ENCODE measurements at regions not wholly inside any gene's neighbourhood (a gene's known extent, or its start where the extent isn't known, plus 50 kb on each side); places are given as distances from the start of the nearest gene placed in this dataset.

- no peak for TF ChIP-seq SPI1 (IDR thresholded peaks at IDR 0.05; ENCODE audit: borderline replicate concordance, insufficient read depth, low read depth, low read length)
- TF ChIP-seq, protein P1, sequence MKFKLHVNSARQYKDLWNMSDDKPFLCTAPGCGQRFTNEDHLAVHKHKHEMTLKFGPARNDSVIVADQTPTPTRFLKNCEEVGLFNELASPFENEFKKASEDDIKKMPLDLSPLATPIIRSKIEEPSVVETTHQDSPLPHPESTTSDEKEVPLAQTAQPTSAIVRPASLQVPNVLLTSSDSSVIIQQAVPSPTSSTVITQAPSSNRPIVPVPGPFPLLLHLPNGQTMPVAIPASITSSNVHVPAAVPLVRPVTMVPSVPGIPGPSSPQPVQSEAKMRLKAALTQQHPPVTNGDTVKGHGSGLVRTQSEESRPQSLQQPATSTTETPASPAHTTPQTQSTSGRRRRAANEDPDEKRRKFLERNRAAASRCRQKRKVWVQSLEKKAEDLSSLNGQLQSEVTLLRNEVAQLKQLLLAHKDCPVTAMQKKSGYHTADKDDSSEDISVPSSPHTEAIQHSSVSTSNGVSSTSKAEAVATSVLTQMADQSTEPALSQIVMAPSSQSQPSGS (IDR thresholded peaks at IDR 0.05; ENCODE audit: low read length), result no peak
- no peak for TF ChIP-seq TCF3 (IDR thresholded peaks at IDR 0.05; ENCODE audit: borderline replicate concordance, insufficient read depth, low read depth, low read length)
- no peak for TF ChIP-seq ZNF217 (IDR thresholded peaks at IDR 0.05)
- Histone ChIP-seq H3K27ac (ENCODE audit: control insufficient read depth, insufficient read depth) (no peak overlapping the region), H3K27me3 (replicated peaks in 1 of 2; ENCODE audit: control insufficient read depth in 2 of 2, insufficient read depth in 2 of 2, low read length in 1 of 2) (no peaks in the 10 kb centered on the region), H3K4me1 (ENCODE audit: control insufficient read depth, insufficient read depth, low read length) (no peaks in the 10 kb centered on the region), H2AFZ (ENCODE audit: control insufficient read depth, low read depth, low read length) (no peak overlapping the region), H3K9ac (ENCODE audit: control insufficient read depth, insufficient read depth, low read length) (no peak overlapping the region), H3K9me3 (replicated peaks; ENCODE audit: control insufficient read depth, insufficient read depth, low read length) (no peaks in the 10 kb centered on the region), H3K4me2 (ENCODE audit: control insufficient read depth, insufficient read depth) (no peak overlapping the region), H4K20me1 (ENCODE audit: control insufficient read depth, insufficient read depth) (no peaks in the 10 kb centered on the region), H3K79me2 (ENCODE audit: control insufficient read depth, insufficient read depth, low read length) (no peaks in the 10 kb centered on the region), H3K4me3 (no peak overlapping the region), H3K36me3 (ENCODE audit: control insufficient read depth in 2 of 2, insufficient read depth in 2 of 2, low read length in 1 of 2) (no peaks in the 10 kb centered on the region)
- DNase-seq (ENCODE audit: low read depth, low spot score) (no peak), FAIRE-seq (no peak), ATAC-seq (no peak)
- CTCF ChIA-PET, result no interaction called here
- SMC1A ChIA-PET (ENCODE audit: uncharacterized antibody, unreplicated experiment), result no interaction called here
- 0% methylated on average over 1 of the region's 1 CpG for WGBS (ENCODE audit: insufficient coverage, insufficient replicate concordance, low lambda C conversion rate, missing lambda C conversion rate)
- in situ Hi-C loops (cut with MboI) (no loop called here), intact Hi-C loops (cut with micrococcal nuclease; ENCODE audit: unreplicated experiment) (no loop called here)
- RAD21 ChIA-PET (ENCODE audit: unreplicated experiment), result no interaction called here
- POLR2A ChIA-PET, result no interaction called here
- BruUV-seq (replicated peaks), result no TSS peak
These were observed 119.5 kb upstream of the PLCXD3 start for GRCh38 chr5:41629897-41630296.

- H3K9ac ChIP-seq (ENCODE audit: control insufficient read depth, insufficient read depth, low read length), result no peak overlapping the region
- H3K27ac ChIP-seq (ENCODE audit: control insufficient read depth, insufficient read depth), result no peak overlapping the region
- ATAC-seq (no peak), FAIRE-seq (no peak), DNase-seq (ENCODE audit: low read depth, low spot score) (no peak)
- no peaks in the 10 kb centered on the region for H3K27me3 ChIP-seq (replicated peaks in 1 of 2; ENCODE audit: control insufficient read depth in 2 of 2, insufficient read depth in 2 of 2, low read length in 1 of 2)
- no peaks in the 10 kb centered on the region for H4K20me1 ChIP-seq (ENCODE audit: control insufficient read depth, insufficient read depth)
- ChIA-PET SMC1A (ENCODE audit: uncharacterized antibody, unreplicated experiment) (no interaction called here), RAD21 (ENCODE audit: unreplicated experiment) (no interaction called here), CTCF (no interaction called here), POLR2A (no interaction called here)
- no peak overlapping the region for H3K4me3 ChIP-seq
- no peaks in the 10 kb centered on the region for H3K79me2 ChIP-seq (ENCODE audit: control insufficient read depth, insufficient read depth, low read length)
- H3K36me3 ChIP-seq (ENCODE audit: control insufficient read depth in 2 of 2, insufficient read depth in 2 of 2, low read length in 1 of 2), result no peaks in the 10 kb centered on the region
- no peaks in the 10 kb centered on the region for H3K4me1 ChIP-seq (ENCODE audit: control insufficient read depth, insufficient read depth, low read length)
- BruUV-seq (replicated peaks), result no TSS peak
- in situ Hi-C loops (cut with MboI), result no loop called here
- H3K4me2 ChIP-seq (ENCODE audit: control insufficient read depth, insufficient read depth), result no peak overlapping the region
- no peak overlapping the region for H2AFZ ChIP-seq (ENCODE audit: control insufficient read depth, low read depth, low read length)
- H3K9me3 ChIP-seq (replicated peaks; ENCODE audit: control insufficient read depth, insufficient read depth, low read length), result no peaks in the 10 kb centered on the region
- intact Hi-C loops (cut with micrococcal nuclease; ENCODE audit: unreplicated experiment), result no loop called here
- TF ChIP-seq, protein P2, sequence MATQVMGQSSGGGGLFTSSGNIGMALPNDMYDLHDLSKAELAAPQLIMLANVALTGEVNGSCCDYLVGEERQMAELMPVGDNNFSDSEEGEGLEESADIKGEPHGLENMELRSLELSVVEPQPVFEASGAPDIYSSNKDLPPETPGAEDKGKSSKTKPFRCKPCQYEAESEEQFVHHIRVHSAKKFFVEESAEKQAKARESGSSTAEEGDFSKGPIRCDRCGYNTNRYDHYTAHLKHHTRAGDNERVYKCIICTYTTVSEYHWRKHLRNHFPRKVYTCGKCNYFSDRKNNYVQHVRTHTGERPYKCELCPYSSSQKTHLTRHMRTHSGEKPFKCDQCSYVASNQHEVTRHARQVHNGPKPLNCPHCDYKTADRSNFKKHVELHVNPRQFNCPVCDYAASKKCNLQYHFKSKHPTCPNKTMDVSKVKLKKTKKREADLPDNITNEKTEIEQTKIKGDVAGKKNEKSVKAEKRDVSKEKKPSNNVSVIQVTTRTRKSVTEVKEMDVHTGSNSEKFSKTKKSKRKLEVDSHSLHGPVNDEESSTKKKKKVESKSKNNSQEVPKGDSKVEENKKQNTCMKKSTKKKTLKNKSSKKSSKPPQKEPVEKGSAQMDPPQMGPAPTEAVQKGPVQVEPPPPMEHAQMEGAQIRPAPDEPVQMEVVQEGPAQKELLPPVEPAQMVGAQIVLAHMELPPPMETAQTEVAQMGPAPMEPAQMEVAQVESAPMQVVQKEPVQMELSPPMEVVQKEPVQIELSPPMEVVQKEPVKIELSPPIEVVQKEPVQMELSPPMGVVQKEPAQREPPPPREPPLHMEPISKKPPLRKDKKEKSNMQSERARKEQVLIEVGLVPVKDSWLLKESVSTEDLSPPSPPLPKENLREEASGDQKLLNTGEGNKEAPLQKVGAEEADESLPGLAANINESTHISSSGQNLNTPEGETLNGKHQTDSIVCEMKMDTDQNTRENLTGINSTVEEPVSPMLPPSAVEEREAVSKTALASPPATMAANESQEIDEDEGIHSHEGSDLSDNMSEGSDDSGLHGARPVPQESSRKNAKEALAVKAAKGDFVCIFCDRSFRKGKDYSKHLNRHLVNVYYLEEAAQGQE (IDR thresholded peaks at IDR 0.05; ENCODE audit: low read depth, low read length), result no peak
- TF ChIP-seq ZBTB11 (CRISPR knock-in tag; IDR thresholded peaks at IDR 0.05), result no peak
- no peak for TF ChIP-seq NFIC (IDR thresholded peaks at IDR 0.05; ENCODE audit: low read depth, low read length)
- TF ChIP-seq MYC (IDR thresholded peaks at IDR 0.05; ENCODE audit: insufficient read depth, insufficient read length, insufficient replicate concordance, low read length, severe bottlenecking), result no peak
- no peak for TF ChIP-seq SPI1 (IDR thresholded peaks at IDR 0.05; ENCODE audit: borderline replicate concordance, insufficient read depth, low read depth, low read length)
- no peak for TF ChIP-seq KAT2A (conservative IDR thresholded peaks at IDR 0.05; ENCODE audit: control insufficient read depth, low read depth, low read length)
- TF ChIP-seq HDAC2 (IDR thresholded peaks at IDR 0.05), result no peak
These were observed 115.2 kb upstream of the PLCXD3 start for GRCh38 chr5:41625571-41625970.
